HEK293 (cell line): ENCODE measurements at regions not wholly inside any gene's neighbourhood (a gene's known extent, or its start where the extent isn't known, plus 50 kb on each side); places are given as distances from the start of the nearest gene placed in this dataset.

Experiments
- CTCF ChIA-PET: fragments of 350-600 bp; formaldehyde crosslinking; extraction: SDS; loops from one replicate; lab custom pipeline; 2021; ENCODE audit warnings: antibody characterized with exemption; lab: Yijun Ruan, JAX
- POLR2A ChIA-PET: fragments of 300-600 bp; formaldehyde crosslinking; extraction: SDS; loops from one replicate; lab custom pipeline; 2020; ENCODE audit warnings: antibody characterized with exemption, inconsistent platforms; lab: Yijun Ruan, JAX
- H3K27ac ChIP-seq: fragments of 200-500 bp; sonication (Bioruptor generic); 2 replicates; pipeline ENCODE4 v1.5.1; 2014; ENCODE audit warnings: low read depth, low read length, control low read depth, inconsistent platforms; ENCODE audit errors: extremely low read depth
- H3K36me3 ChIP-seq, 2 experiments: fragments of 200-500 bp in 1 of 2; sonication (Bioruptor generic) in 1 of 2; 1 replicate in 1 of 2; 2 replicates in 1 of 2; pipeline ENCODE4 v1.5.1; 2014 to 2017; ENCODE audit warnings: inconsistent platforms in 2 of 2, low read length in 2 of 2; ENCODE audit not compliant: control insufficient read depth in 2 of 2, insufficient read depth in 1 of 2
- H3K4me1 ChIP-seq: fragments of 200-500 bp; sonication (Bioruptor generic); 2 replicates; pipeline ENCODE4 v1.5.1; 2014; ENCODE audit warnings: mild to moderate bottlenecking, low read length, inconsistent platforms; ENCODE audit not compliant: control insufficient read depth, insufficient read depth
- H3K4me3 ChIP-seq: 2 replicates; pipeline ENCODE4 v1.5.1; 2011; ENCODE audit warnings: low read depth, mild to moderate bottlenecking, control low read depth, low read length, moderate library complexity
- H3K9me3 ChIP-seq: fragments of 200-500 bp; sonication (Bioruptor generic); 2 replicates; pipeline ENCODE4 v1.5.1; 2014; ENCODE audit warnings: low read depth, low read length, inconsistent platforms; ENCODE audit not compliant: control insufficient read depth, insufficient read depth
- MZF1 ChIP-seq: fragments of 450-650 bp; formaldehyde crosslinking; IDR thresholded peaks from 2 replicates; pipeline ENCODE4 v1.5.1; 2017; ENCODE audit warnings: missing biosample characterization, missing genetic modification characterization, borderline replicate concordance
- OVOL3 ChIP-seq: fragments of 450-650 bp; formaldehyde crosslinking; IDR thresholded peaks from 2 replicates; pipeline ENCODE4 v1.5.1; 2016; ENCODE audit warnings: missing biosample characterization, missing genetic modification characterization
- ZBTB1 ChIP-seq: fragments of 450-650 bp; formaldehyde crosslinking; IDR thresholded peaks from 2 replicates; pipeline ENCODE4 v1.5.1; 2016; ENCODE audit warnings: missing biosample characterization, missing genetic modification characterization
- ZEB2 ChIP-seq: fragments of 450-650 bp; formaldehyde crosslinking; IDR thresholded peaks from 2 replicates; pipeline ENCODE4 v1.5.1; 2016; ENCODE audit warnings: missing biosample characterization, missing genetic modification characterization
- ZFP69B ChIP-seq: fragments of 450-650 bp; formaldehyde crosslinking; IDR thresholded peaks from 2 replicates; pipeline ENCODE4 v1.5.1; 2016; ENCODE audit warnings: missing biosample characterization, missing genetic modification characterization
- ZNF10 ChIP-seq: fragments of 450-650 bp; formaldehyde crosslinking; IDR thresholded peaks from 2 replicates; pipeline ENCODE4 v1.5.1; 2017; ENCODE audit warnings: missing biosample characterization, missing genetic modification characterization
- ZNF366 ChIP-seq: fragments of 450-650 bp; formaldehyde crosslinking; conservative IDR thresholded peaks from 2 replicates; pipeline ENCODE4 v1.5.1; 2016; ENCODE audit warnings: missing biosample characterization, missing genetic modification characterization
- ZNF416 ChIP-seq: fragments of 450-650 bp; formaldehyde crosslinking; IDR thresholded peaks from 2 replicates; pipeline ENCODE4 v1.5.1; 2016; ENCODE audit warnings: missing biosample characterization, missing genetic modification characterization
- ZNF571 ChIP-seq: fragments of 450-650 bp; formaldehyde crosslinking; IDR thresholded peaks from 2 replicates; pipeline ENCODE4 v1.5.0; 2017; ENCODE audit warnings: missing biosample characterization, missing genetic modification characterization
- ZNF843 ChIP-seq: fragments of 450-650 bp; formaldehyde crosslinking; IDR thresholded peaks from 2 replicates; pipeline ENCODE4 v1.5.1; 2016; ENCODE audit warnings: missing biosample characterization, missing genetic modification characterization
- TF ChIP-seq, protein P1 (sequence below): fragments of 450-650 bp; formaldehyde crosslinking; IDR thresholded peaks from 2 replicates; pipeline ENCODE4 v1.5.1; 2016; ENCODE audit warnings: missing biosample characterization, missing genetic modification characterization
- TF ChIP-seq, protein P2 (sequence below): fragments of 450-650 bp; formaldehyde crosslinking; conservative IDR thresholded peaks from 2 replicates; pipeline ENCODE4 v1.5.1; 2016; ENCODE audit warnings: low read depth, missing biosample characterization, missing genetic modification characterization
- TF ChIP-seq, protein P3 (sequence below): fragments of 450-650 bp; formaldehyde crosslinking; IDR thresholded peaks from 2 replicates; pipeline ENCODE4 v1.5.1; 2016; ENCODE audit warnings: missing biosample characterization, missing genetic modification characterization

GRCh38 chr5:71922584-71923106, 184.6 kb upstream of the MAP1B start:
- H3K27ac ChIP-seq, result no peak overlapping the region
- TF ChIP-seq ZBTB1 (tag by site-specific recombination), result no peak
- no peak for TF ChIP-seq ZNF843 (tag by site-specific recombination)
- TF ChIP-seq, protein P1, sequence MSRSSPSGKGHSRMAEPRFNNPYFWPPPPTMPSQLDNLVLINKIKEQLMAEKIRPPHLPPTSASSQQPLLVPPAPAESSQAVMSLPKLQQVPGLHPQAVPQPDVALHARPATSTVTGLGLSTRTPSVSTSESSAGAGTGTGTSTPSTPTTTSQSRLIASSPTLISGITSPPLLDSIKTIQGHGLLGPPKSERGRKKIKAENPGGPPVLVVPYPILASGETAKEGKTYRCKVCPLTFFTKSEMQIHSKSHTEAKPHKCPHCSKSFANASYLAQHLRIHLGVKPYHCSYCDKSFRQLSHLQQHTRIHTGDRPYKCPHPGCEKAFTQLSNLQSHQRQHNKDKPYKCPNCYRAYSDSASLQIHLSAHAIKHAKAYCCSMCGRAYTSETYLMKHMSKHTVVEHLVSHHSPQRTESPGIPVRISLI (tag by site-specific recombination), result 0 out of 2 replicates have a peak, but pooled peaks have one; percentile 27
- no peak for TF ChIP-seq OVOL3 (tag by site-specific recombination)
- TF ChIP-seq ZNF10 (tag by site-specific recombination), result no peak
- TF ChIP-seq ZNF366 (tag by site-specific recombination), result no peak
- TF ChIP-seq, protein P2, sequence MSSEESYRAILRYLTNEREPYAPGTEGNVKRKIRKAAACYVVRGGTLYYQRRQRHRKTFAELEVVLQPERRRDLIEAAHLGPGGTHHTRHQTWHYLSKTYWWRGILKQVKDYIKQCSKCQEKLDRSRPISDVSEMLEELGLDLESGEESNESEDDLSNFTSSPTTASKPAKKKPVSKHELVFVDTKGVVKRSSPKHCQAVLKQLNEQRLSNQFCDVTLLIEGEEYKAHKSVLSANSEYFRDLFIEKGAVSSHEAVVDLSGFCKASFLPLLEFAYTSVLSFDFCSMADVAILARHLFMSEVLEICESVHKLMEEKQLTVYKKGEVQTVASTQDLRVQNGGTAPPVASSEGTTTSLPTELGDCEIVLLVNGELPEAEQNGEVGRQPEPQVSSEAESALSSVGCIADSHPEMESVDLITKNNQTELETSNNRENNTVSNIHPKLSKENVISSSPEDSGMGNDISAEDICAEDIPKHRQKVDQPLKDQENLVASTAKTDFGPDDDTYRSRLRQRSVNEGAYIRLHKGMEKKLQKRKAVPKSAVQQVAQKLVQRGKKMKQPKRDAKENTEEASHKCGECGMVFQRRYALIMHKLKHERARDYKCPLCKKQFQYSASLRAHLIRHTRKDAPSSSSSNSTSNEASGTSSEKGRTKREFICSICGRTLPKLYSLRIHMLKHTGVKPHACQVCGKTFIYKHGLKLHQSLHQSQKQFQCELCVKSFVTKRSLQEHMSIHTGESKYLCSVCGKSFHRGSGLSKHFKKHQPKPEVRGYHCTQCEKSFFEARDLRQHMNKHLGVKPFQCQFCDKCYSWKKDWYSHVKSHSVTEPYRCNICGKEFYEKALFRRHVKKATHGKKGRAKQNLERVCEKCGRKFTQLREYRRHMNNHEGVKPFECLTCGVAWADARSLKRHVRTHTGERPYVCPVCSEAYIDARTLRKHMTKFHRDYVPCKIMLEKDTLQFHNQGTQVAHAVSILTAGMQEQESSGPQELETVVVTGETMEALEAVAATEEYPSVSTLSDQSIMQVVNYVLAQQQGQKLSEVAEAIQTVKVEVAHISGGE, result 0 out of 2 replicates have a peak, but pooled peaks have one; percentile 20
- CTCF ChIA-PET, result interaction anchor here (0.6 to 1.2 kb wide), 2 partner anchors 9 to 10 kb away, joined by 3 read pairs; no protein-coding TSS in a partner anchor
- H3K4me3 ChIP-seq, result no peak overlapping the region
- H3K4me1 ChIP-seq, result peaks cover 7% of the 10 kb centered on the region; the same call in 1 of the 2 replicates
- H3K36me3 ChIP-seq, result no peaks in the 10 kb centered on the region
- POLR2A ChIA-PET, result no interaction called here
- no peaks in the 10 kb centered on the region for H3K9me3 ChIP-seq

DNA sequence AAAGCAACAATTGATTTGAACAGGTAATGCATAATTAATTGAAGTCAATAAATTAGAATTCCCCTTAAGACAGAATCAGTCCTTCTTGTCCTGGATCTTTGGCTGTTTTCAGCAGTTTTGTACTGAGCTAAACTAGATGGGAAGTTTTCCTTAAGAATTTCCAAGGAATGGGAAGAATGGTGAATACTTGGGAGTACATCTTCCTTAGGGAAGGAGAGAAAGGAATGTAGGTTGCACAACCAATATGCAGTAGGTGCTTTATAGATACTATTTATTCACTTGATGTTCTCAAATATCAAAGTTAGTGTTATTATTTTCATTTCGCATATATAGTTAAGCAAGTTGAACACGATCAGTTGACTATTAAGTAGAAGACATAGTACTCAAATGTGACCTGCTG, 183.5 kb upstream of the MAP1B start:
- ChIA-PET POLR2A (no interaction called here), CTCF (interaction anchor here (0.6 to 1.2 kb wide), 3 partner anchors 11 to 212 kb away, joined by 3 read pairs; no protein-coding TSS in a partner anchor)
- Histone ChIP-seq H3K4me1 (peaks cover 7% of the 10 kb centered on the region; the same call in 1 of the 2 replicates), H3K27ac (no peak overlapping the region), H3K36me3 (no peaks in the 10 kb centered on the region), H3K9me3 (no peaks in the 10 kb centered on the region), H3K4me3 (no peak overlapping the region)
- TF ChIP-seq, protein P3, sequence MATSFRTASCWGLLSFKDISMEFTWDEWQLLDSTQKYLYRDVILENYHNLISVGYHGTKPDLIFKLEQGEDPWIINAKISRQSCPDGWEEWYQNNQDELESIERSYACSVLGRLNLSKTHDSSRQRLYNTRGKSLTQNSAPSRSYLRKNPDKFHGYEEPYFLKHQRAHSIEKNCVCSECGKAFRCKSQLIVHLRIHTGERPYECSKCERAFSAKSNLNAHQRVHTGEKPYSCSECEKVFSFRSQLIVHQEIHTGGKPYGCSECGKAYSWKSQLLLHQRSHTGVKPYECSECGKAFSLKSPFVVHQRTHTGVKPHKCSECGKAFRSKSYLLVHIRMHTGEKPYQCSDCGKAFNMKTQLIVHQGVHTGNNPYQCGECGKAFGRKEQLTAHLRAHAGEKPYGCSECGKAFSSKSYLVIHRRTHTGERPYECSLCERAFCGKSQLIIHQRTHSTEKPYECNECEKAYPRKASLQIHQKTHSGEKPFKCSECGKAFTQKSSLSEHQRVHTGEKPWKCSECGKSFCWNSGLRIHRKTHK (tag by site-specific recombination), result no peak
- no peak for TF ChIP-seq ZNF416 (tag by site-specific recombination)
- no peak for TF ChIP-seq ZNF571

DNA sequence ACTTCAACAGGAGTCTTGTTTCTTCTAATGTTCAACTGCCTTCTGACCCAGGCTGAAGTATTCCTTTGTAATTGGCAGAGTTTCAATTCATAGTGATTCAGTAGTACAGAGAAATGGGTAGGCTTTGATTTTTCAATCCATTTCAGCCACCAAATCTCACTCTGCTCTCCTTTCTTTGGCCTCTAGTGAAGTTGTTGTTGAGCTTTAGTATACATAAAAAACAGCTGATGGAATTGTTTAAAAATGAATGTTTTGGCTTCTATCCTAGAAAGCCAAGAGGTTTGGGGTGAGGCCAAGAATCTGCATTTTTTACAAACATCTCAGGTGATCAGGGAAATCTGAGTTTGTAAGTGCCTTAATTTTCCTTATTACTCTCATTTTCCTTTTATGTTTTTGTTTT, 182.9 kb upstream of the MAP1B start:
- peaks cover 7% of the 10 kb centered on the region; the same call in 1 of the 2 replicates for H3K4me1 ChIP-seq
- H3K36me3 ChIP-seq, result no peaks in the 10 kb centered on the region
- POLR2A ChIA-PET, result no interaction called here
- no peak overlapping the region for H3K4me3 ChIP-seq
- CTCF ChIA-PET, result no interaction called here
- H3K9me3 ChIP-seq, result no peaks in the 10 kb centered on the region
- TF ChIP-seq ZEB2 (tag by site-specific recombination) (no peak), MZF1 (tag by site-specific recombination) (no peak), ZFP69B (no peak)
- TF ChIP-seq, all 188 proteins: peak for 0
- H3K27ac ChIP-seq, result no peak overlapping the region
